Keratinocyte (primary cell): ENCODE measurements at regions not wholly inside any gene's neighbourhood (a gene's known extent, or its start where the extent isn't known, plus 50 kb on each side); places are given as distances from the start of the nearest gene placed in this dataset.

Experiments
- DNase-seq: peaks from one replicate; pipeline ENCODE4 v3.0.0-alpha.2; 2011; ENCODE audit warnings: low read depth, missing footprints, low spot score
- FAIRE-seq: peaks from 2 replicates; lab custom pipeline; 2011; peaks lifted over from hg19 to GRCh38; lab: Jason Lieb, UNC
- H2AFZ ChIP-seq: 2 replicates; pipeline ENCODE4 v1.6.0; 2012; ENCODE audit warnings: low read length, control low read depth, inconsistent platforms; ENCODE audit not compliant: control insufficient read depth
- H3K27ac ChIP-seq: 2 replicates; pipeline ENCODE4 v1.5.1; 2011; ENCODE audit warnings: low read length; ENCODE audit not compliant: control insufficient read depth, insufficient read depth
- H3K27me3 ChIP-seq: 3 replicates; pipeline ENCODE4 v1.6.0; 2011; ENCODE audit warnings: low read length; ENCODE audit not compliant: control insufficient read depth, insufficient read depth; ENCODE audit errors: extremely low read depth
- H3K36me3 ChIP-seq, 2 experiments: 2 replicates in 1 of 2; 3 replicates in 1 of 2; pipeline ENCODE4 v1.5.1; 2011; ENCODE audit warnings: low read length in 2 of 2, mild to moderate bottlenecking in 1 of 2; ENCODE audit not compliant: control insufficient read depth in 2 of 2, insufficient read depth in 2 of 2; ENCODE audit errors: extremely low read depth in 1 of 2
- H3K4me1 ChIP-seq: 3 replicates; pipeline ENCODE4 v1.5.1; 2011; ENCODE audit warnings: low read length; ENCODE audit not compliant: control insufficient read depth, insufficient read depth; ENCODE audit errors: extremely low read depth
- H3K4me2 ChIP-seq: 3 replicates; pipeline ENCODE4 v1.6.0; 2011; ENCODE audit warnings: low read depth, low read length; ENCODE audit not compliant: control insufficient read depth, insufficient read depth; ENCODE audit errors: extremely low read depth
- H3K4me3 ChIP-seq, 3 experiments: fragments of 200-600 bp in 1 of 3; sonication (generic) in 1 of 3; 2 replicates in 2 of 3; 3 replicates in 1 of 3; pipeline ENCODE4 v1.5.1; 2011 to 2016; ENCODE audit warnings: low read length in 3 of 3, mild to moderate bottlenecking in 3 of 3, control low read depth in 2 of 3, inconsistent platforms in 1 of 3, low read depth in 1 of 3, mixed read lengths in 1 of 3, mixed run types in 1 of 3, moderate library complexity in 1 of 3; ENCODE audit not compliant: control insufficient read depth in 2 of 3, insufficient read depth in 2 of 3; ENCODE audit errors: extremely low read depth in 1 of 3
- H3K79me2 ChIP-seq: 2 replicates; pipeline ENCODE4 v1.6.0; 2012; ENCODE audit warnings: low read length; ENCODE audit not compliant: control insufficient read depth, insufficient read depth
- H3K9ac ChIP-seq: 3 replicates; pipeline ENCODE4 v1.6.0; 2011; ENCODE audit warnings: low read length; ENCODE audit not compliant: control insufficient read depth, insufficient read depth; ENCODE audit errors: extremely low read depth
- H3K9me1 ChIP-seq: 3 replicates; pipeline ENCODE4 v1.6.0; 2011; ENCODE audit warnings: low read length; ENCODE audit not compliant: control insufficient read depth, insufficient read depth; ENCODE audit errors: extremely low read depth
- H3K9me3 ChIP-seq: 2 replicates; pipeline ENCODE4 v1.5.1; 2012; ENCODE audit warnings: low read depth, low read length; ENCODE audit not compliant: control insufficient read depth
- H4K20me1 ChIP-seq: 3 replicates; pipeline ENCODE4 v1.6.0; 2011; ENCODE audit warnings: low read length; ENCODE audit not compliant: control insufficient read depth, insufficient read depth; ENCODE audit errors: extremely low read depth
- EZH2 ChIP-seq: IDR thresholded peaks from one replicate; pipeline ENCODE4 v1.6.1; 2012; ENCODE audit warnings: inconsistent platforms, mild to moderate bottlenecking, low read length, moderate library complexity
- dilution Hi-C: fragments of 300-500 bp; cut with MboI; formaldehyde crosslinking; loops from one replicate; pipeline ENCODE4 v1.7.0; 2020; ENCODE audit warnings: low sequenced_read_pairs; ENCODE audit not compliant: extremely low pct_ligation_motif_present
- TF ChIP-seq, protein P1 (sequence below), 3 experiments: IDR thresholded peaks in 1 of 3; conservative IDR thresholded peaks in 1 of 3; optimal IDR thresholded peaks in 1 of 3; 2 replicates in 2 of 3; 3 replicates in 1 of 3; pipeline versions ENCODE3 to v1.5.1; 2011; ENCODE audit warnings: low read length in 3 of 3, mild to moderate bottlenecking in 3 of 3, moderate library complexity in 2 of 3, control low read depth in 1 of 3, inconsistent platforms in 1 of 3; ENCODE audit not compliant: insufficient read depth in 2 of 3; ENCODE audit errors: extremely low read depth in 1 of 3

DNA sequence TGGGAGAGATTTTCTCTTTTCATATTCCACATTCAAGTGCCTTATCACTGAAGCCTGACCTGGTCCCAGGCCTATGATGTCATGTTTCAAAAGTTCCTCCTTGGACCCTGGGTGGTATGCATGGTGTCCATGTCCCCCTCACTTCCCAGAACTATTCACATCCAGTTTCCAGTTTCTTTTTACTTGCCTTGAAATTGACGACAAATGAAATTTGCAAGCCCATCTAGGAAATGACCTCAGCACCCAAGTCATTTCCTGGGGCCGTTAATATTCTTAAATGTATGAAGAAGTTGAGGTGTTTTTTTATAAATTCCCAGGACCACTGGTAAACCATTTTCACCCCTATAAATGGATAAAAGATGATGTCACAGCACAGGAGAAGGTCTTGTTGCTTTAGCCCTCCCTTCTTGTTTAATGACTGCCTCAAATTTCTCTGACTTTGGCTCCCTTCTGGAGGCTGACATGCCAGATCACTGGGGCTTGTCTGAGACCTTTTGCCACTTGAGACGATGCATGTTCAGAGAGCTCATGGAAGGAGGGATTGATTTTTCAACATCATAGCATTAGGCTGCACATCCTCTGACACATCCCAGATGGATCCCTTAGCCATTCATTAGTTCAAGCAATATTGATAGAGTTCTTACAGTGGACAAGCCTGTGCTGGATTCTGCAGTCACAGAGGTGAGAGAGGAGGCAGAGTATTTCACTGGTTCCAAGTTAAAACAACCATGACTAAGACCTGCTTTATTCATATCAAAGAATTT is 221.3 kb downstream of the PLPP3 start:
- H3K9ac ChIP-seq = no peak overlapping the region
- no peaks in the 10 kb centered on the region for H3K79me2 ChIP-seq
- no peaks in the 10 kb centered on the region for H3K9me3 ChIP-seq
- H3K4me3 ChIP-seq = no peak overlapping the region
- no peak for FAIRE-seq
- no peak overlapping the region for H2AFZ ChIP-seq
- TF ChIP-seq, protein P1, sequence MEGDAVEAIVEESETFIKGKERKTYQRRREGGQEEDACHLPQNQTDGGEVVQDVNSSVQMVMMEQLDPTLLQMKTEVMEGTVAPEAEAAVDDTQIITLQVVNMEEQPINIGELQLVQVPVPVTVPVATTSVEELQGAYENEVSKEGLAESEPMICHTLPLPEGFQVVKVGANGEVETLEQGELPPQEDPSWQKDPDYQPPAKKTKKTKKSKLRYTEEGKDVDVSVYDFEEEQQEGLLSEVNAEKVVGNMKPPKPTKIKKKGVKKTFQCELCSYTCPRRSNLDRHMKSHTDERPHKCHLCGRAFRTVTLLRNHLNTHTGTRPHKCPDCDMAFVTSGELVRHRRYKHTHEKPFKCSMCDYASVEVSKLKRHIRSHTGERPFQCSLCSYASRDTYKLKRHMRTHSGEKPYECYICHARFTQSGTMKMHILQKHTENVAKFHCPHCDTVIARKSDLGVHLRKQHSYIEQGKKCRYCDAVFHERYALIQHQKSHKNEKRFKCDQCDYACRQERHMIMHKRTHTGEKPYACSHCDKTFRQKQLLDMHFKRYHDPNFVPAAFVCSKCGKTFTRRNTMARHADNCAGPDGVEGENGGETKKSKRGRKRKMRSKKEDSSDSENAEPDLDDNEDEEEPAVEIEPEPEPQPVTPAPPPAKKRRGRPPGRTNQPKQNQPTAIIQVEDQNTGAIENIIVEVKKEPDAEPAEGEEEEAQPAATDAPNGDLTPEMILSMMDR (optimal IDR thresholded peaks at IDR 0.05 in 1 of 3, IDR thresholded peaks at IDR 0.05 in 1 of 3, conservative IDR thresholded peaks at IDR 0.05 in 1 of 3; ENCODE audit: extremely low read depth in 1 of 3, insufficient read depth in 2 of 3, low read length in 3 of 3) = no peak
- no peak for TF ChIP-seq EZH2
- H3K4me1 ChIP-seq = no peaks in the 10 kb centered on the region
- dilution Hi-C loops = no loop called here
- H3K27ac ChIP-seq = no peak overlapping the region
- no peaks in the 10 kb centered on the region for H3K36me3 ChIP-seq
- no peaks in the 10 kb centered on the region for H3K9me1 ChIP-seq
- H4K20me1 ChIP-seq = no peaks in the 10 kb centered on the region
- DNase-seq = no peak
- no peaks in the 10 kb centered on the region for H3K27me3 ChIP-seq
- H3K4me2 ChIP-seq = no peak overlapping the region

DNA sequence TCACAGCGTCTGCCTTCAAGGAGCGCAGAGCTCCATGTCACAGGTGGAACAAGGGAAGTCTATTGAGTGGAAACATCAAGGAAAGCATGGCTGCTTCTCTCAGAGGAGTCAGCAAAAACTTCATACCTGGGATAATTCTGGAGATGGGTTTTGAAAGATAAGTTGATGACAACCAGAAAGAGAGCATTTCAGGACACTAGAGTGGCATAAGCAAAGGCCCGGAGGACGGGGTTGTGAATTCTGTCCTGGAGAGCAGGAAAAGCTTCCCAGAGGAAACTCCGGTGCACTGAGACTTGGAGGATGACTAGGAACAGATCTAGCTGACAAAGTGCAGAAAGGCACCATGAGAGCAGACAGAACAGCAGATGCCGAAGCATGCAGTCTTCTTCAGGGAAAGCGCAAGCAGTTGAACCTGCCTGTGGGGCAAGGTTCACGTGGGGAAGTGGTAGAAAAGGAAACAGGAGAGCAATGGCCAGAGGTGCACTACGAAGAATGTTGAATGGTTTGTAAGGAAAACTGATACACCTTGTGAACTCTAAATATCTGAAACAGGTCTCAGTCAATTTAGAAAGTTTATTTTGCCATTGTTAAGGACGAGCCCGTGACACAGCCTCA is 222.9 kb downstream of the PLPP3 start:
- H3K4me3 ChIP-seq = no peak overlapping the region
- H2AFZ ChIP-seq = no peak overlapping the region
- no peak overlapping the region for H3K4me2 ChIP-seq
- no peaks in the 10 kb centered on the region for H3K4me1 ChIP-seq
- no peaks in the 10 kb centered on the region for H3K27me3 ChIP-seq
- no peak for FAIRE-seq
- no peaks in the 10 kb centered on the region for H4K20me1 ChIP-seq
- H3K9me3 ChIP-seq = no peaks in the 10 kb centered on the region
- H3K79me2 ChIP-seq = no peaks in the 10 kb centered on the region
- DNase-seq = no peak
- H3K9me1 ChIP-seq = no peaks in the 10 kb centered on the region
- TF ChIP-seq EZH2 = no peak
- TF ChIP-seq, protein P1 (optimal IDR thresholded peaks at IDR 0.05 in 1 of 3, IDR thresholded peaks at IDR 0.05 in 1 of 3, conservative IDR thresholded peaks at IDR 0.05 in 1 of 3; ENCODE audit: extremely low read depth in 1 of 3, insufficient read depth in 2 of 3, low read length in 3 of 3) = no peak
- dilution Hi-C loops = no loop called here
- no peak overlapping the region for H3K27ac ChIP-seq
- no peaks in the 10 kb centered on the region for H3K36me3 ChIP-seq
- no peak overlapping the region for H3K9ac ChIP-seq
